ENCODE measurements at regions not wholly inside any gene's neighbourhood (a gene's known extent, or its start where the extent isn't known, plus 50 kb on each side); places are given as distances from the start of the nearest gene placed in this dataset.
A peak's percentile ranks its signal among the peaks of the same experiment; 100 is the strongest.

- TF ChIP-seq ZNF160 (CRISPR knock-in tag; IDR thresholded peaks at IDR 0.05) (no peak), FOXK2 (IDR thresholded peaks at IDR 0.05) (no peak), ELK4 (CRISPR knock-in tag; IDR thresholded peaks at IDR 0.05; ENCODE audit: borderline replicate concordance) (no peak), ZBED4 (CRISPR knock-in tag; IDR thresholded peaks at IDR 0.05; ENCODE audit: borderline replicate concordance) (no peak), KDM2A (CRISPR knock-in tag; IDR thresholded peaks at IDR 0.05; ENCODE audit: borderline replicate concordance, low read depth) (peak; percentile 53; the same call in 1 of the 2 replicates), TRAFD1 (CRISPR knock-in tag; IDR thresholded peaks at IDR 0.05; ENCODE audit: borderline replicate concordance) (no peak), NFKB2 (CRISPR knock-in tag; IDR thresholded peaks at IDR 0.05; ENCODE audit: borderline replicate concordance) (peak; percentile 26; the same call in 1 of the 2 replicates), PATZ1 (CRISPR knock-in tag; IDR thresholded peaks at IDR 0.05) (no peak), MTA1 (CRISPR knock-in tag; IDR thresholded peaks at IDR 0.05; ENCODE audit: borderline replicate concordance) (peak; percentile 30; the same call in 1 of the 2 replicates), HOXA9 (CRISPR knock-in tag; IDR thresholded peaks at IDR 0.05; ENCODE audit: borderline replicate concordance) (0 out of 2 replicates have a peak, but pooled peaks have one; percentile 35), FUBP1 (CRISPR knock-in tag; IDR thresholded peaks at IDR 0.05; ENCODE audit: borderline replicate concordance) (no peak), ZBTB3 (CRISPR knock-in tag; IDR thresholded peaks at IDR 0.05; ENCODE audit: borderline replicate concordance, low read depth) (no peak), MXI1 (IDR thresholded peaks at IDR 0.05; ENCODE audit: borderline replicate concordance, low read depth, low read length) (0 out of 3 replicates have a peak, but pooled peaks have one; percentile 15), MYNN (CRISPR knock-in tag; IDR thresholded peaks at IDR 0.05; ENCODE audit: low read depth) (no peak), ZNF546 (CRISPR knock-in tag; conservative IDR thresholded peaks at IDR 0.05) (no peak), SNAPC2 (CRISPR knock-in tag; IDR thresholded peaks at IDR 0.05) (no peak), ZNF780A (CRISPR knock-in tag; IDR thresholded peaks at IDR 0.05) (no peak), HOXD1 (CRISPR knock-in tag; IDR thresholded peaks at IDR 0.05) (no peak)
Observed at GRCh38 chr2:121076885-121077549, 208.0 kb downstream of the TFCP2L1 start (continued).

All from HepG2 (cell line).